B cell (primary cell): ENCODE measurements at regions not wholly inside any gene's neighbourhood (a gene's known extent, or its start where the extent isn't known, plus 50 kb on each side); places are given as distances from the start of the nearest gene placed in this dataset.

Experiments used
- ATAC-seq: fragments of 200-7000 bp; cut with Tn5 transposase; one replicate; pipeline ENCODE4 v1.10.0; 2021; ENCODE audit warnings: low read depth, mild to moderate bottlenecking, moderate number of reproducible peaks, moderate library complexity
- CTCF ChIA-PET: fragments of 350-600 bp; sonication (Branson Sonifier 250); formaldehyde crosslinking; loops from one replicate; lab custom pipeline; 2021; ENCODE audit warnings: antibody characterized with exemption, inconsistent platforms; lab: Charles Lee
- POLR2A ChIA-PET: fragments of 350-600 bp; sonication (Branson Sonifier 250); formaldehyde crosslinking; loops from one replicate; lab custom pipeline; 2021; ENCODE audit warnings: antibody characterized with exemption; lab: Charles Lee
- DNase-seq: peaks from one replicate; pipeline ENCODE4 v3.0.0; 2013
- H2AFZ ChIP-seq: 2 replicates; pipeline ENCODE4 v1.6.1; 2012; ENCODE audit warnings: mild to moderate bottlenecking, low read depth, low read length; ENCODE audit not compliant: insufficient read depth, poor library complexity, severe bottlenecking
- H3K27ac ChIP-seq, 2 donors: 1 replicate in 1 of 2; 2 replicates in 1 of 2; pipeline ENCODE4 v1.5.1; 2012 to 2013; ENCODE audit warnings: low read length in 2 of 2, mild to moderate bottlenecking in 2 of 2, moderate library complexity in 1 of 2
- H3K27me3 ChIP-seq, 4 experiments: fragments of 200-600 bp in 1 of 4; sonication (generic) in 1 of 4; replicated peaks in 1 of 4; 1 replicate in 2 of 4; 2 replicates in 2 of 4; pipeline versions ENCODE4 v1.6.1 to v1.7.0; 2013 to 2016; ENCODE audit warnings: low read length in 3 of 4, mild to moderate bottlenecking in 2 of 4, mixed read lengths in 1 of 4, moderate library complexity in 1 of 4; ENCODE audit not compliant: insufficient read depth in 4 of 4, control insufficient read depth in 3 of 4; ENCODE audit errors: control extremely low read depth in 1 of 4
- H3K36me3 ChIP-seq, 2 experiments: replicated peaks in 1 of 2; 1 replicate in 1 of 2; 2 replicates in 1 of 2; pipeline versions ENCODE4 v1.6.1 to v1.7.1; 2013; ENCODE audit warnings: low read length in 1 of 2; ENCODE audit not compliant: insufficient read depth in 2 of 2, control insufficient read depth in 1 of 2; ENCODE audit errors: control extremely low read depth in 1 of 2, extremely low read depth in 1 of 2
- H3K4me1 ChIP-seq, 2 donors: fragments of 200-600 bp in 1 of 2; sonication (generic) in 1 of 2; 1 replicate in 1 of 2; 2 replicates in 1 of 2; pipeline versions ENCODE4 v1.5.1 to v1.6.1; 2013 to 2017; ENCODE audit warnings: low read length in 2 of 2; ENCODE audit not compliant: control insufficient read depth in 2 of 2, insufficient read depth in 2 of 2
- H3K4me2 ChIP-seq: replicated peaks from 2 replicates; pipeline ENCODE3; 2012; ENCODE audit warnings: mild to moderate bottlenecking, low read depth, low read length; ENCODE audit not compliant: poor library complexity, severe bottlenecking
- H3K4me3 ChIP-seq, 5 experiments: fragments of 200-600 bp in 1 of 5; sonication (generic) in 1 of 5; 1 replicate in 3 of 5; 2 replicates in 2 of 5; pipeline versions ENCODE4 v1.5.1 to v1.7.0; 2011 to 2016; ENCODE audit warnings: low read length in 4 of 5, mild to moderate bottlenecking in 4 of 5, low read depth in 2 of 5, control low read depth in 1 of 5, moderate library complexity in 1 of 5; ENCODE audit not compliant: insufficient read depth in 1 of 5; ENCODE audit errors: control extremely low read depth in 1 of 5, extremely low read depth in 1 of 5
- H3K79me2 ChIP-seq: fragments of 200-600 bp; sonication (generic); one replicate; pipeline ENCODE4 v1.6.0; 2016; ENCODE audit warnings: low read length; ENCODE audit not compliant: control insufficient read depth, insufficient read depth
- H3K9ac ChIP-seq: fragments of 200-600 bp; sonication (generic); 2 replicates; pipeline ENCODE4 v1.6.1; 2017; ENCODE audit warnings: mild to moderate bottlenecking, low read length, moderate library complexity
- H3K9me3 ChIP-seq, 3 donors: one replicate each; pipeline versions ENCODE4 v1.6.1 to v1.7.1; 2013; ENCODE audit warnings: low read length in 2 of 3; ENCODE audit not compliant: control insufficient read depth in 2 of 3, insufficient read depth in 1 of 3; ENCODE audit errors: control extremely low read depth in 1 of 3
- H4K20me1 ChIP-seq: 2 replicates; pipeline ENCODE4 v1.6.0; 2012; ENCODE audit warnings: mild to moderate bottlenecking, low read length; ENCODE audit not compliant: insufficient read depth, control insufficient read depth, poor library complexity, severe bottlenecking
- H3K27ac Mint-ChIP-seq: one replicate; pipeline ENCODE4 v1.8.0; 2021; ENCODE audit warnings: mixed read lengths
- H3K27me3 Mint-ChIP-seq: one replicate; pipeline ENCODE4 v1.8.0; 2021; ENCODE audit warnings: mixed read lengths
- H3K4me1 Mint-ChIP-seq: one replicate; pipeline ENCODE4 v1.8.0; 2021; ENCODE audit warnings: mixed read lengths
- H3K4me3 Mint-ChIP-seq: one replicate; pipeline ENCODE4 v1.8.0; 2021; ENCODE audit warnings: mixed read lengths
- H3K9me3 Mint-ChIP-seq: one replicate; pipeline ENCODE4 v1.8.0; 2022; ENCODE audit warnings: mixed read lengths; ENCODE audit not compliant: insufficient read depth
- EZH2 ChIP-seq: IDR thresholded peaks from 2 replicates; pipeline ENCODE4 v1.6.1; 2012; ENCODE audit warnings: borderline replicate concordance, low read depth, mild to moderate bottlenecking, moderate library complexity, low read length; ENCODE audit not compliant: insufficient read depth, poor library complexity, severe bottlenecking
- WGBS: methylation state at CpG from one replicate; pipeline ENCODE4 v1.1.5; 2013; ENCODE audit warnings: missing lambda C conversion rate; ENCODE audit not compliant: insufficient coverage; 5-methylcytosine and 5-hydroxymethylcytosine counted together
- intact Hi-C: fragments of 100-400 bp; cut with micrococcal nuclease; formaldehyde crosslinking; loops from one replicate; pipeline ENCODE4 v1.10.0; 2022
- TF ChIP-seq, protein P1 (sequence below): fragments of 200-600 bp; IDR thresholded peaks from one replicate; pipeline ENCODE4 v1.8.0; 2022; ENCODE audit warnings: antibody characterized with exemption, mild to moderate bottlenecking

- no peaks in the 10 kb centered on the region for H3K79me2 ChIP-seq
- Mint-ChIP-seq H3K27me3 (no peaks in the 10 kb centered on the region), H3K4me1 (no peaks in the 10 kb centered on the region), H3K9me3 (no peaks in the 10 kb centered on the region), H3K4me3 (no peak overlapping the region), H3K27ac (no peak overlapping the region)
- H4K20me1 ChIP-seq, result no peaks in the 10 kb centered on the region
- CTCF ChIA-PET, result no interaction called here
- H2AFZ ChIP-seq, result no peak overlapping the region
- intact Hi-C loops, result no loop called here
- H3K4me2 ChIP-seq, result no peak overlapping the region
- H3K36me3 ChIP-seq, result no peaks in the 10 kb centered on the region
- H3K27me3 ChIP-seq, result no peaks in the 10 kb centered on the region
- WGBS, result 84% methylated on average over 6 of the region's 7 CpGs
- ATAC-seq (no peak), DNase-seq (no peak)
- TF ChIP-seq, protein P1, sequence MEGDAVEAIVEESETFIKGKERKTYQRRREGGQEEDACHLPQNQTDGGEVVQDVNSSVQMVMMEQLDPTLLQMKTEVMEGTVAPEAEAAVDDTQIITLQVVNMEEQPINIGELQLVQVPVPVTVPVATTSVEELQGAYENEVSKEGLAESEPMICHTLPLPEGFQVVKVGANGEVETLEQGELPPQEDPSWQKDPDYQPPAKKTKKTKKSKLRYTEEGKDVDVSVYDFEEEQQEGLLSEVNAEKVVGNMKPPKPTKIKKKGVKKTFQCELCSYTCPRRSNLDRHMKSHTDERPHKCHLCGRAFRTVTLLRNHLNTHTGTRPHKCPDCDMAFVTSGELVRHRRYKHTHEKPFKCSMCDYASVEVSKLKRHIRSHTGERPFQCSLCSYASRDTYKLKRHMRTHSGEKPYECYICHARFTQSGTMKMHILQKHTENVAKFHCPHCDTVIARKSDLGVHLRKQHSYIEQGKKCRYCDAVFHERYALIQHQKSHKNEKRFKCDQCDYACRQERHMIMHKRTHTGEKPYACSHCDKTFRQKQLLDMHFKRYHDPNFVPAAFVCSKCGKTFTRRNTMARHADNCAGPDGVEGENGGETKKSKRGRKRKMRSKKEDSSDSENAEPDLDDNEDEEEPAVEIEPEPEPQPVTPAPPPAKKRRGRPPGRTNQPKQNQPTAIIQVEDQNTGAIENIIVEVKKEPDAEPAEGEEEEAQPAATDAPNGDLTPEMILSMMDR, result no peak
- TF ChIP-seq EZH2, result no peak
- POLR2A ChIA-PET, result no interaction called here
- H3K27ac ChIP-seq, result no peak overlapping the region
- H3K9me3 ChIP-seq, result no peaks in the 10 kb centered on the region
- H3K9ac ChIP-seq, result no peak overlapping the region
- no peaks in the 10 kb centered on the region for H3K4me1 ChIP-seq
- no peak overlapping the region for H3K4me3 ChIP-seq
These were observed 115.1 kb downstream of the BEGAIN start for GRCh38 chr14:100472094-100472455.

- Mint-ChIP-seq H3K4me3 (no peak overlapping the region), H3K27me3 (no peaks in the 10 kb centered on the region), H3K27ac (no peak overlapping the region), H3K4me1 (no peaks in the 10 kb centered on the region), H3K9me3 (no peaks in the 10 kb centered on the region)
- no peaks in the 10 kb centered on the region for H3K9me3 ChIP-seq
- no peak for DNase-seq
- H3K27me3 ChIP-seq, result no peaks in the 10 kb centered on the region
- no peak overlapping the region for H3K27ac ChIP-seq
- H3K4me2 ChIP-seq, result no peak overlapping the region
- no peak for ATAC-seq
- H4K20me1 ChIP-seq, result no peaks in the 10 kb centered on the region
- H3K4me1 ChIP-seq, result no peaks in the 10 kb centered on the region
- TF ChIP-seq, protein P1, result no peak
- TF ChIP-seq EZH2, result no peak
- no peak overlapping the region for H3K9ac ChIP-seq
- intact Hi-C loops, result no loop called here
- 95% methylated on average over 7 of the region's 7 CpGs for WGBS
- CTCF ChIA-PET, result no interaction called here
- H3K4me3 ChIP-seq, result no peak overlapping the region
- H3K79me2 ChIP-seq, result no peaks in the 10 kb centered on the region
- no peak overlapping the region for H2AFZ ChIP-seq
- POLR2A ChIA-PET, result no interaction called here
- no peaks in the 10 kb centered on the region for H3K36me3 ChIP-seq
These were observed 114.7 kb downstream of the BEGAIN start for GRCh38 chr14:100472491-100472890.
